A673 (cell line): ENCODE measurements at regions not wholly inside any gene's neighbourhood (a gene's known extent, or its start where the extent isn't known, plus 50 kb on each side); places are given as distances from the start of the nearest gene placed in this dataset.

Source experiments
- CTCF ChIP-seq: fragments of 300-800, 200-600 bp; sonication (generic); conservative IDR thresholded peaks from 2 replicates; pipeline ENCODE4 v1.5.1; 2017; ENCODE audit warnings: low read depth, mild to moderate bottlenecking, antibody characterized with exemption, low read length, moderate library complexity, mixed read lengths
- EZH2 ChIP-seq: fragments of 200-600 bp; sonication (generic); IDR thresholded peaks from 2 replicates; pipeline ENCODE4 v1.6.1; 2017; ENCODE audit warnings: borderline replicate concordance, low read depth, mild to moderate bottlenecking, mixed read lengths, antibody characterized with exemption, low read length; ENCODE audit not compliant: poor library complexity, severe bottlenecking

GRCh38 chr4:115969756-115970155, 856.3 kb upstream of the NDST4 start:
- no peak for TF ChIP-seq EZH2
- no peak for TF ChIP-seq CTCF
